B cell (primary cell): ENCODE measurements at regions not wholly inside any gene's neighbourhood (a gene's known extent, or its start where the extent isn't known, plus 50 kb on each side); places are given as distances from the start of the nearest gene placed in this dataset.

Experiments
- ATAC-seq: fragments of 200-7000 bp; cut with Tn5 transposase; one replicate; pipeline ENCODE4 v1.10.0; 2021; ENCODE audit warnings: low read depth, mild to moderate bottlenecking, moderate number of reproducible peaks, moderate library complexity
- CTCF ChIA-PET: fragments of 350-600 bp; sonication (Branson Sonifier 250); formaldehyde crosslinking; loops from one replicate; lab custom pipeline; 2021; ENCODE audit warnings: antibody characterized with exemption, inconsistent platforms; lab: Charles Lee
- POLR2A ChIA-PET: fragments of 350-600 bp; sonication (Branson Sonifier 250); formaldehyde crosslinking; loops from one replicate; lab custom pipeline; 2021; ENCODE audit warnings: antibody characterized with exemption; lab: Charles Lee
- DNase-seq: peaks from one replicate; pipeline ENCODE4 v3.0.0; 2013
- H2AFZ ChIP-seq: 2 replicates; pipeline ENCODE4 v1.6.1; 2012; ENCODE audit warnings: mild to moderate bottlenecking, low read depth, low read length; ENCODE audit not compliant: insufficient read depth, poor library complexity, severe bottlenecking
- H3K27ac ChIP-seq, 2 donors: 1 replicate in 1 of 2; 2 replicates in 1 of 2; pipeline ENCODE4 v1.5.1; 2012 to 2013; ENCODE audit warnings: low read length in 2 of 2, mild to moderate bottlenecking in 2 of 2, moderate library complexity in 1 of 2
- H3K27me3 ChIP-seq, 4 experiments: fragments of 200-600 bp in 1 of 4; sonication (generic) in 1 of 4; replicated peaks in 1 of 4; 1 replicate in 2 of 4; 2 replicates in 2 of 4; pipeline versions ENCODE4 v1.6.1 to v1.7.0; 2013 to 2016; ENCODE audit warnings: low read length in 3 of 4, mild to moderate bottlenecking in 2 of 4, mixed read lengths in 1 of 4, moderate library complexity in 1 of 4; ENCODE audit not compliant: insufficient read depth in 4 of 4, control insufficient read depth in 3 of 4; ENCODE audit errors: control extremely low read depth in 1 of 4
- H3K36me3 ChIP-seq, 2 experiments: replicated peaks in 1 of 2; 1 replicate in 1 of 2; 2 replicates in 1 of 2; pipeline versions ENCODE4 v1.6.1 to v1.7.1; 2013; ENCODE audit warnings: low read length in 1 of 2; ENCODE audit not compliant: insufficient read depth in 2 of 2, control insufficient read depth in 1 of 2; ENCODE audit errors: control extremely low read depth in 1 of 2, extremely low read depth in 1 of 2
- H3K4me1 ChIP-seq, 2 donors: fragments of 200-600 bp in 1 of 2; sonication (generic) in 1 of 2; 1 replicate in 1 of 2; 2 replicates in 1 of 2; pipeline versions ENCODE4 v1.5.1 to v1.6.1; 2013 to 2017; ENCODE audit warnings: low read length in 2 of 2; ENCODE audit not compliant: control insufficient read depth in 2 of 2, insufficient read depth in 2 of 2
- H3K4me2 ChIP-seq: replicated peaks from 2 replicates; pipeline ENCODE3; 2012; ENCODE audit warnings: mild to moderate bottlenecking, low read depth, low read length; ENCODE audit not compliant: poor library complexity, severe bottlenecking
- H3K4me3 ChIP-seq, 5 experiments: fragments of 200-600 bp in 1 of 5; sonication (generic) in 1 of 5; 1 replicate in 3 of 5; 2 replicates in 2 of 5; pipeline versions ENCODE4 v1.5.1 to v1.7.0; 2011 to 2016; ENCODE audit warnings: low read length in 4 of 5, mild to moderate bottlenecking in 4 of 5, low read depth in 2 of 5, control low read depth in 1 of 5, moderate library complexity in 1 of 5; ENCODE audit not compliant: insufficient read depth in 1 of 5; ENCODE audit errors: control extremely low read depth in 1 of 5, extremely low read depth in 1 of 5
- H3K79me2 ChIP-seq: fragments of 200-600 bp; sonication (generic); one replicate; pipeline ENCODE4 v1.6.0; 2016; ENCODE audit warnings: low read length; ENCODE audit not compliant: control insufficient read depth, insufficient read depth
- H3K9ac ChIP-seq: fragments of 200-600 bp; sonication (generic); 2 replicates; pipeline ENCODE4 v1.6.1; 2017; ENCODE audit warnings: mild to moderate bottlenecking, low read length, moderate library complexity
- H3K9me3 ChIP-seq, 3 donors: one replicate each; pipeline versions ENCODE4 v1.6.1 to v1.7.1; 2013; ENCODE audit warnings: low read length in 2 of 3; ENCODE audit not compliant: control insufficient read depth in 2 of 3, insufficient read depth in 1 of 3; ENCODE audit errors: control extremely low read depth in 1 of 3
- H4K20me1 ChIP-seq: 2 replicates; pipeline ENCODE4 v1.6.0; 2012; ENCODE audit warnings: mild to moderate bottlenecking, low read length; ENCODE audit not compliant: insufficient read depth, control insufficient read depth, poor library complexity, severe bottlenecking
- H3K27ac Mint-ChIP-seq: one replicate; pipeline ENCODE4 v1.8.0; 2021; ENCODE audit warnings: mixed read lengths
- H3K27me3 Mint-ChIP-seq: one replicate; pipeline ENCODE4 v1.8.0; 2021; ENCODE audit warnings: mixed read lengths
- H3K4me1 Mint-ChIP-seq: one replicate; pipeline ENCODE4 v1.8.0; 2021; ENCODE audit warnings: mixed read lengths
- H3K4me3 Mint-ChIP-seq: one replicate; pipeline ENCODE4 v1.8.0; 2021; ENCODE audit warnings: mixed read lengths
- H3K9me3 Mint-ChIP-seq: one replicate; pipeline ENCODE4 v1.8.0; 2022; ENCODE audit warnings: mixed read lengths; ENCODE audit not compliant: insufficient read depth
- EZH2 ChIP-seq: IDR thresholded peaks from 2 replicates; pipeline ENCODE4 v1.6.1; 2012; ENCODE audit warnings: borderline replicate concordance, low read depth, mild to moderate bottlenecking, moderate library complexity, low read length; ENCODE audit not compliant: insufficient read depth, poor library complexity, severe bottlenecking
- WGBS: methylation state at CpG from one replicate; pipeline ENCODE4 v1.1.5; 2013; ENCODE audit warnings: missing lambda C conversion rate; ENCODE audit not compliant: insufficient coverage; 5-methylcytosine and 5-hydroxymethylcytosine counted together
- intact Hi-C: fragments of 100-400 bp; cut with micrococcal nuclease; formaldehyde crosslinking; loops from one replicate; pipeline ENCODE4 v1.10.0; 2022
- TF ChIP-seq, protein P1 (sequence below): fragments of 200-600 bp; IDR thresholded peaks from one replicate; pipeline ENCODE4 v1.8.0; 2022; ENCODE audit warnings: antibody characterized with exemption, mild to moderate bottlenecking

DNA sequence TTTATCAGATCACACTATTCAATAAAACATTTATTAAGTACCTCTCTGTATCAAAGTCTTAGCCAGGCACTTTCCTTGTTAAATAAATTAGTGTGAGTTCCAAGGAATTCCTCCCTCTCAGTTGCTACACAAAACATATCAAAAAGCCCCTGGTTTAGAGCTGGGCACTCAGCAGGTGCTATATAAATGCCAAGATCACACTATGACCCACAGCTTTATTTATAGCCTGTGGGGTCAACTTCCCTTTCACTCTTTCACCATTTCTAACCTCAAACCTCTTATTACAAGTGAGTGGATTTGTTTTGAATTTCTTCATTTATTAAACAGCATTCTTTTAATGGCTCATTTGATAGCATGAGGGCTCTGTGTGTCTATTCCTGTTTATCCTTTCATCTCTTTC lies 112.6 kb upstream of the MPHOSPH6 start:
- H3K79me2 ChIP-seq: no peaks in the 10 kb centered on the region
- no peaks in the 10 kb centered on the region for H4K20me1 ChIP-seq
- intact Hi-C loops: no loop called here
- no peaks in the 10 kb centered on the region for H3K27me3 ChIP-seq
- H3K27ac Mint-ChIP-seq: no peak overlapping the region
- no peak overlapping the region for H3K27ac ChIP-seq
- no peak overlapping the region for H3K4me2 ChIP-seq
- no peaks in the 10 kb centered on the region for H3K36me3 ChIP-seq
- no peak overlapping the region for H3K4me3 ChIP-seq
- no peak for DNase-seq
- no peaks in the 10 kb centered on the region for H3K4me1 Mint-ChIP-seq
- H3K9ac ChIP-seq: no peak overlapping the region
- H3K9me3 ChIP-seq: no peaks in the 10 kb centered on the region
- H3K4me3 Mint-ChIP-seq: no peak overlapping the region
- ChIA-PET CTCF (no interaction called here), POLR2A (no interaction called here)
- no peak overlapping the region for H2AFZ ChIP-seq
- ATAC-seq: no peak
- H3K9me3 Mint-ChIP-seq: peaks cover 4% of the 10 kb centered on the region
- peaks cover 10% of the 10 kb centered on the region for H3K27me3 Mint-ChIP-seq
- TF ChIP-seq, protein P1, sequence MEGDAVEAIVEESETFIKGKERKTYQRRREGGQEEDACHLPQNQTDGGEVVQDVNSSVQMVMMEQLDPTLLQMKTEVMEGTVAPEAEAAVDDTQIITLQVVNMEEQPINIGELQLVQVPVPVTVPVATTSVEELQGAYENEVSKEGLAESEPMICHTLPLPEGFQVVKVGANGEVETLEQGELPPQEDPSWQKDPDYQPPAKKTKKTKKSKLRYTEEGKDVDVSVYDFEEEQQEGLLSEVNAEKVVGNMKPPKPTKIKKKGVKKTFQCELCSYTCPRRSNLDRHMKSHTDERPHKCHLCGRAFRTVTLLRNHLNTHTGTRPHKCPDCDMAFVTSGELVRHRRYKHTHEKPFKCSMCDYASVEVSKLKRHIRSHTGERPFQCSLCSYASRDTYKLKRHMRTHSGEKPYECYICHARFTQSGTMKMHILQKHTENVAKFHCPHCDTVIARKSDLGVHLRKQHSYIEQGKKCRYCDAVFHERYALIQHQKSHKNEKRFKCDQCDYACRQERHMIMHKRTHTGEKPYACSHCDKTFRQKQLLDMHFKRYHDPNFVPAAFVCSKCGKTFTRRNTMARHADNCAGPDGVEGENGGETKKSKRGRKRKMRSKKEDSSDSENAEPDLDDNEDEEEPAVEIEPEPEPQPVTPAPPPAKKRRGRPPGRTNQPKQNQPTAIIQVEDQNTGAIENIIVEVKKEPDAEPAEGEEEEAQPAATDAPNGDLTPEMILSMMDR: no peak
- no peak for TF ChIP-seq EZH2
- H3K4me1 ChIP-seq: no peaks in the 10 kb centered on the region

DNA sequence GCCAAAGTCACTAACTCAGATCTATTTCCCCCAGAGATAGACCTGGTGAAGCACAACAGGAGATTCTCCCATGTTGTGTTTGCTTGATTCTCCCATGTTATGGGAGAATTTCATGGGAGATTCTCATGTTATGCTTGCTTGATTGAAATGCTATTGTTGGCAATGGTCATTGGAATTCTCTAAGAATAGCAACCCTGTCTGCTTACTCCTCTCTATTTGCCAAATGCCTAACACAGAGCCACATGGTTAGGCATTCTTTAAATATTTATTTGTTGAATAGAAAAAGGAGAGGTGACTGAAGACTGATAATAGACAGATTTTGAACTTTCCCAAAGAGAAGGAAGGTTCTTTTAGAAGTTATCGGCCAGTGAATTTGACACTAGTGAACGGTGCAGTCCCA lies 111.5 kb upstream of the MPHOSPH6 start:
- Histone ChIP-seq H3K27me3 (no peaks in the 10 kb centered on the region), H3K9ac (no peak overlapping the region), H3K9me3 (no peaks in the 10 kb centered on the region), H3K4me2 (no peak overlapping the region), H3K36me3 (no peaks in the 10 kb centered on the region), H3K79me2 (no peaks in the 10 kb centered on the region), H3K27ac (no peak overlapping the region), H4K20me1 (no peaks in the 10 kb centered on the region), H3K4me1 (no peaks in the 10 kb centered on the region), H2AFZ (no peak overlapping the region), H3K4me3 (no peak overlapping the region)
- intact Hi-C loops: no loop called here
- WGBS: 100% methylated on average over 2 of the region's 2 CpGs
- POLR2A ChIA-PET: no interaction called here
- ATAC-seq (no peak), DNase-seq (no peak)
- H3K27me3 Mint-ChIP-seq: peaks cover 10% of the 10 kb centered on the region
- CTCF ChIA-PET: interaction anchor here (1.1 kb wide), 1 partner anchor 18 kb away, joined by 5 read pairs; no protein-coding TSS in a partner anchor
- no peaks in the 10 kb centered on the region for H3K4me1 Mint-ChIP-seq
- H3K4me3 Mint-ChIP-seq: no peak overlapping the region
- no peak overlapping the region for H3K27ac Mint-ChIP-seq
- peaks cover 4% of the 10 kb centered on the region for H3K9me3 Mint-ChIP-seq
- TF ChIP-seq EZH2: no peak
- TF ChIP-seq, protein P1: no peak
